IPS-18c (cell line): ENCODE measurements at regions not wholly inside any gene's neighbourhood (a gene's known extent, or its start where the extent isn't known, plus 50 kb on each side); places are given as distances from the start of the nearest gene placed in this dataset.

Experiments used
- H3K4me3 ChIP-seq: 2 replicates; pipeline ENCODE4 v1.7.0; 2013; ENCODE audit warnings: low read depth, mild to moderate bottlenecking, low read length, moderate library complexity; ENCODE audit not compliant: insufficient read depth
- H3K9me3 ChIP-seq: one replicate; pipeline ENCODE4 v1.6.1; 2013; ENCODE audit warnings: mild to moderate bottlenecking, low read length, moderate library complexity; ENCODE audit not compliant: control insufficient read depth, insufficient read depth

- Histone ChIP-seq H3K9me3 (no peaks in the 10 kb centered on the region), H3K4me3 (no peak overlapping the region)
Observed at GRCh38 chr13:104143760-104144416, 1077.7 kb upstream of the SLC10A2 start.

GRCh38 chr13:104140552-104140951 lies 1074.3 kb upstream of the SLC10A2 start:
- Histone ChIP-seq H3K4me3 (no peak overlapping the region), H3K9me3 (no peaks in the 10 kb centered on the region)

DNA sequence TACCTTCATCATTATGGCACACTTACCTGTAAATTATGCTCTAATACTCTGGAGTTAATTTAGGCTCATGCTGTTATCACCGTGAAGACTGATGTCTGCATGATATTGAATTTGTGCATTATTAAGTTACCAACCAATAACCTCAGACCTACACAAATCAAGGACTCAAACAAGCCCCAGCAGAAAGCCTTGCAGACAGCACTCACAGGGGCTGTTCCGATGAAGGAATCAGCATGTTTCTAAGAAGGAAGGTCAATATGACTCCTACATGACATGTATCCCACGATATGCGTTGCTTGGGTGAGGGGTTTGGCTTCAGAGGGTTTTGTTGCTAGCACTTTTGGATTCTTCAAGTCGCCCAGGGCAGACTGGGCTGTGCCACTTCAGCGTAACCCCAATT lies 1071.2 kb upstream of the SLC10A2 start:
- Histone ChIP-seq H3K9me3 (no peaks in the 10 kb centered on the region), H3K4me3 (no peak overlapping the region)

GRCh38 chr13:104132849-104133248 lies 1066.6 kb upstream of the SLC10A2 start:
- H3K9me3 ChIP-seq: no peaks in the 10 kb centered on the region
- no peak overlapping the region for H3K4me3 ChIP-seq

DNA sequence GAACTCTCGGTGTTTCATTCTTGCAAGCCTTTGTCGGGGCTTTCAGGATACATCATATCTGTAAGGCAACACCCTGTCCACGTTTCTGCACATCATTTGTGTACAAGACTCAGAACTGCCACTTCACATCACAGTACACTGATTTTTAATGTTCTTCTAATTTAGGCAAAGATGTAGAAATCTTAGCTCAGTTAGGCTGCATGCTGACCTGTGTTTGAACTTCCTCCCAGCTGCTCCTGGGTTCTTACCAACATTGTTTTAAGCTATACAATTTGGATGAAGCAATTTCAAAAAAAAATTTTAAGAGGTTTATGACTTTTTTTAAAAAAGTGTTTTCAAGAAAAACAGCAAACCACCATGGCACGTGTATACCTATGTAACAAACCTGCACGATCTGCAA lies 1047.9 kb upstream of the SLC10A2 start:
- no peak overlapping the region for H3K4me3 ChIP-seq
- H3K9me3 ChIP-seq: no peaks in the 10 kb centered on the region

DNA sequence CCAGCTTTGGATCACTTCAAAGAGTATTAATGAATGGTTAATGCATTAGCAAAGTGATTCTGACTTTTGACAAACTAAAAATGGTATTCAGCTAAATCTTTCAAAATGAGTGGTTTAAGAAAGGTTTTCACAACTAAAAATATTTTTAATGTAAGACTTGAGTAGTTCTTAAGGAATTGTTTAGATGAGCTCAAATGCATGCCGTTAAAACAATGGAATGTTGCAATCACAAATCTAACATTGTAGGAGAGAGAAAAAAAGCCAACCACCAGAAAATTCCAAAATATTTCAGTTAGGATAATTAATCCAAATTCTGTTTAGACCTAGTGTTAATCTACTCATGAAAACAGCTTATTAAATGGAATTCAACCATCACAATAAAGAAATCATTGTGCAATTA lies 1044.8 kb upstream of the SLC10A2 start:
- H3K4me3 ChIP-seq: no peak overlapping the region
- peaks cover 2% of the 10 kb centered on the region for H3K9me3 ChIP-seq

- Histone ChIP-seq H3K4me3 (no peak overlapping the region), H3K9me3 (peaks cover 2% of the 10 kb centered on the region)
Observed at GRCh38 chr13:104106705-104107393, 1040.6 kb upstream of the SLC10A2 start.

GRCh38 chr13:104105418-104106355 lies 1039.5 kb upstream of the SLC10A2 start:
- Histone ChIP-seq H3K9me3 (peaks cover 2% of the 10 kb centered on the region), H3K4me3 (no peak overlapping the region)

GRCh38 chr13:104099750-104100149 lies 1033.5 kb upstream of the SLC10A2 start:
- Histone ChIP-seq H3K9me3 (no peaks in the 10 kb centered on the region), H3K4me3 (no peak overlapping the region)

DNA sequence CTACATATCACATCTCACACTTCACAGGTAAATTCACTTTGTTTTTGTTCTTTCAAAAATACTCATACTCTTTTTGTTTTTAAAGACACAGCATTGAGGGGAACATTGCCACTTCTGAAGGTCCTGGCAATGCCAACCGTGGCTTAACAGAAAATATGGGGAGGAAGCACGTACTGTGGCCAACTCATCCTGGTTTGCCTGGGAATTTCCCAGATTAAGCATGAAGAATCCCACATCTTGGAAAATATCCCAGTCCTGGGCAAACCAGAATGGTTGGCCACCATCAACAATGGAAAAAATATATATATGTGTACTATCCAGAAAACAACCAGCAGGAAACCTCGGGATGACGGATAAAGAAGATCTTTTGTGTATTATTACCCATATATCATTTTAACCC lies 1032.2 kb upstream of the SLC10A2 start:
- Histone ChIP-seq H3K9me3 (no peaks in the 10 kb centered on the region), H3K4me3 (no peak overlapping the region)

- Histone ChIP-seq H3K9me3 (no peaks in the 10 kb centered on the region), H3K4me3 (no peak overlapping the region)
Observed at GRCh38 chr13:104086759-104087158, 1020.5 kb upstream of the SLC10A2 start.

GRCh38 chr13:104086210-104086609 lies 1020.0 kb upstream of the SLC10A2 start:
- Histone ChIP-seq H3K4me3 (no peak overlapping the region), H3K9me3 (no peaks in the 10 kb centered on the region)

DNA sequence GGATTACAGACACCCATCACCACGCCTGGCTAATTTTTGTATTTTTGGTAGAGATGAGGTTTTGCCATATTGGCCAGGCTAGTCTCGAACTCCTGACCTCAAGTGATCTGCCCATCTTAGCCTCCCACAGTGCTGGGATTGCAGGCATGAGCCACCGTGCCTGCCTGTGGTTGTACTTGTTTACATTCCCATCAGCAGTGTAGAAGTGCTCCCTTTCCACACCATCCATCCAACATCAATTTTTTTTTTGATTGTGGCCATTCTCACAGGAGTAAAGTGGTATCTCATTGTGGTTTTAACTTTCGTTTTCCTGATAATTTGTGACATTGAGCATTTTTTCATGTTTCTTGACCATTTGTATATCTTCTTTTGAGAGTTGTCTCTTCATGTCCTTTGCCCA lies 1019.4 kb upstream of the SLC10A2 start:
- Histone ChIP-seq H3K9me3 (no peaks in the 10 kb centered on the region), H3K4me3 (no peak overlapping the region)

GRCh38 chr13:104074326-104074725 lies 1008.1 kb upstream of the SLC10A2 start:
- Histone ChIP-seq H3K9me3 (no peaks in the 10 kb centered on the region), H3K4me3 (no peak overlapping the region)

DNA sequence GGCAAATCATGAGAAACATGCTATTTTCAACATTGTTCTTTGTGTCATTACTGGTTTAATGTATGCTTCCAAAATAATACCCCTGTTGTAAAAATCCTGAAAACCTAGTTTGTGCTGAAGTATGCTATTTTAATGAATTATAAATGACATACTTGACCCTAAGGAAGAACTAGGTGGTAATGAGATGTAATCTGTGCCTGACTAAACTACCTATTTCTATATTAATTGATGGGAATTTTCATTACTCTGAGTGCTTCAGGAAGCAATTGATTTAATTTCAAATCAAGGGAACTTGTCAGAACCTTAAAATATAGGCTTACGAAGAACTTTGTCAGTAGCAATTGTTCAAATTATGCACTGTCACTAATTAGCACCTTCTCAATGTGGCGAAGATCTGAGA lies 1005.6 kb upstream of the SLC10A2 start:
- H3K4me3 ChIP-seq: no peak overlapping the region
- no peaks in the 10 kb centered on the region for H3K9me3 ChIP-seq

DNA sequence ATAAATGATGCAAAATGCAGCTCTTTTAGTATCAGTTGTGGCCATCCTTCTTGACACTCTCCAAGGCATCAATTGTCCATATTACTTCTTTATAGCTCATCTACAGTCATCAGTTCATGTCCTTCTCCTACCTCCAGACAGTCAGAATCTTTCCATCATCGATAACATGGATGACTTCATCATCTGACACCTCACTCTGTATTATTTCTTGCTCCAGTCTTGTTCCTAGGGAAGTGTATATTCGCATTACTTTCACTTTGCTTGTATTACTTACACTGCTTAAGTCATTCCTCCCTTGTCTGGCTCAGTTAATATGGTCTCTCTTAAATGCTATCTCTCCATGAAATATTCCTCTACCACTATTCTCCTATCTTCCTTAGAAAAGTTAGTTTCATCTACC lies 999.1 kb upstream of the SLC10A2 start:
- H3K9me3 ChIP-seq: no peaks in the 10 kb centered on the region
- H3K4me3 ChIP-seq: no peak overlapping the region

- H3K9me3 ChIP-seq: peaks cover 3% of the 10 kb centered on the region
- no peak overlapping the region for H3K4me3 ChIP-seq
Observed at GRCh38 chr13:104057861-104058260, 991.6 kb upstream of the SLC10A2 start.

GRCh38 chr13:104045907-104046306 lies 979.7 kb upstream of the SLC10A2 start:
- Histone ChIP-seq H3K4me3 (no peak overlapping the region), H3K9me3 (no peaks in the 10 kb centered on the region)
